Natural killer cell (primary cell): ENCODE measurements at regions not wholly inside any gene's neighbourhood (a gene's known extent, or its start where the extent isn't known, plus 50 kb on each side); places are given as distances from the start of the nearest gene placed in this dataset.

ENCODE experiments used
- ATAC-seq, 3 donors: fragments of 150-1000 bp in 2 of 3; fragments of 200-7000 bp in 1 of 3; cut with Tn5 transposase; 1 replicate in 1 of 3; 2 replicates in 2 of 3; pipeline ENCODE4 v1.10.0; 2021; ENCODE audit warnings: mild to moderate bottlenecking in 2 of 3, moderate library complexity in 2 of 3
- DNase-seq, 2 donors: peaks; one replicate each; pipeline versions ENCODE4 v3.0.0 to v3.0.0-alpha.2; 2013 to 2021; ENCODE audit warnings: mixed read lengths in 1 of 2
- H3K27ac ChIP-seq: one replicate; pipeline ENCODE4 v1.5.1; 2013; ENCODE audit warnings: mild to moderate bottlenecking, low read length
- H3K27me3 ChIP-seq: one replicate; pipeline ENCODE4 v1.6.1; 2013; ENCODE audit warnings: low read length; ENCODE audit not compliant: control insufficient read depth, insufficient read depth
- H3K36me3 ChIP-seq: one replicate; pipeline ENCODE4 v1.6.1; 2013; ENCODE audit warnings: low read length; ENCODE audit not compliant: control insufficient read depth, insufficient read depth
- H3K4me1 ChIP-seq: one replicate; pipeline ENCODE4 v1.6.1; 2013; ENCODE audit warnings: low read length; ENCODE audit not compliant: control insufficient read depth, insufficient read depth
- H3K4me3 ChIP-seq: one replicate; pipeline ENCODE4 v1.5.1; 2013; ENCODE audit warnings: low read length
- H3K9me3 ChIP-seq: one replicate; pipeline ENCODE4 v1.6.1; 2013; ENCODE audit warnings: low read length; ENCODE audit not compliant: control insufficient read depth, insufficient read depth
- H3K27ac Mint-ChIP-seq, 2 donors: one replicate each; pipeline ENCODE4 v1.8.0; 2022; ENCODE audit warnings: mild to moderate bottlenecking in 2 of 2, mixed read lengths in 2 of 2, moderate library complexity in 1 of 2
- H3K27me3 Mint-ChIP-seq, 2 donors: one replicate each; pipeline ENCODE4 v1.8.0; 2022; ENCODE audit warnings: low read depth in 2 of 2, mixed read lengths in 2 of 2
- H3K36me3 Mint-ChIP-seq: one replicate; pipeline ENCODE4 v1.8.0; 2022; ENCODE audit warnings: mixed read lengths
- H3K4me1 Mint-ChIP-seq, 2 donors: one replicate each; pipeline ENCODE4 v1.8.0; 2022; ENCODE audit warnings: mixed read lengths in 2 of 2
- H3K4me3 Mint-ChIP-seq: one replicate; pipeline ENCODE4 v1.8.0; 2022; ENCODE audit warnings: mild to moderate bottlenecking, moderate library complexity, mixed read lengths
- H3K9me3 Mint-ChIP-seq, 2 donors: one replicate each; pipeline ENCODE4 v1.8.0; 2022; ENCODE audit warnings: mixed read lengths in 2 of 2
- WGBS: methylation state at CpG from one replicate; pipeline ENCODE4 v1.1.7; 2013; ENCODE audit warnings: missing lambda C conversion rate; ENCODE audit not compliant: insufficient coverage; 5-methylcytosine and 5-hydroxymethylcytosine counted together
- intact Hi-C: fragments of 100-400 bp; cut with micrococcal nuclease; formaldehyde crosslinking; loops from one replicate; pipeline ENCODE4 v1.14.2; 2022
- TF ChIP-seq, protein P1 (sequence below): fragments of 200-600 bp; IDR thresholded peaks from one replicate; pipeline ENCODE4 v1.8.0; 2022; ENCODE audit warnings: antibody characterized with exemption

DNA sequence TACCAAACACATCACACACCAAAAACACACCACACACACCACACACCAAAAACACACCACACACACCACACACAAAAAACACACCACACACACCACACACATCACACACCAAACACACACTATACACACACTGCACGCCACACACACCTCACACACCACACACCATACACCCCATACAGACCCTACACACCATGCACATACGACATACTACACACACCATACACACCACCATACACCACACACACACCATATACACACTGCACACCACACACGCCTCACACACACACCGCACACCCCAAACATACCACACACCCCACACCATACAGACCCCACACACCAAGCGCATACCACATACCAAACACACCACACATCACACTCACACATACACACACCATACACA lies 226.9 kb upstream of the PKN2 start:
- H3K27ac ChIP-seq, result no peak overlapping the region
- no peaks in the 10 kb centered on the region for H3K36me3 ChIP-seq
- Mint-ChIP-seq H3K9me3 (peaks cover 0 to 4% of the 10 kb centered on the region in 2 donors), H3K36me3 (no peaks in the 10 kb centered on the region), H3K4me1 (no peaks in the 10 kb centered on the region), H3K27ac (no peak overlapping the region), H3K4me3 (no peak overlapping the region), H3K27me3 (peaks cover 5 to 10% of the 10 kb centered on the region in 2 donors)
- DNase-seq (no peak), ATAC-seq (peak in 1 of 3 donors; percentile 39)
- WGBS, result 96% methylated on average over 5 of the region's 5 CpGs
- TF ChIP-seq, protein P1, sequence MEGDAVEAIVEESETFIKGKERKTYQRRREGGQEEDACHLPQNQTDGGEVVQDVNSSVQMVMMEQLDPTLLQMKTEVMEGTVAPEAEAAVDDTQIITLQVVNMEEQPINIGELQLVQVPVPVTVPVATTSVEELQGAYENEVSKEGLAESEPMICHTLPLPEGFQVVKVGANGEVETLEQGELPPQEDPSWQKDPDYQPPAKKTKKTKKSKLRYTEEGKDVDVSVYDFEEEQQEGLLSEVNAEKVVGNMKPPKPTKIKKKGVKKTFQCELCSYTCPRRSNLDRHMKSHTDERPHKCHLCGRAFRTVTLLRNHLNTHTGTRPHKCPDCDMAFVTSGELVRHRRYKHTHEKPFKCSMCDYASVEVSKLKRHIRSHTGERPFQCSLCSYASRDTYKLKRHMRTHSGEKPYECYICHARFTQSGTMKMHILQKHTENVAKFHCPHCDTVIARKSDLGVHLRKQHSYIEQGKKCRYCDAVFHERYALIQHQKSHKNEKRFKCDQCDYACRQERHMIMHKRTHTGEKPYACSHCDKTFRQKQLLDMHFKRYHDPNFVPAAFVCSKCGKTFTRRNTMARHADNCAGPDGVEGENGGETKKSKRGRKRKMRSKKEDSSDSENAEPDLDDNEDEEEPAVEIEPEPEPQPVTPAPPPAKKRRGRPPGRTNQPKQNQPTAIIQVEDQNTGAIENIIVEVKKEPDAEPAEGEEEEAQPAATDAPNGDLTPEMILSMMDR, result no peak
- no peaks in the 10 kb centered on the region for H3K27me3 ChIP-seq
- no peak overlapping the region for H3K4me3 ChIP-seq
- intact Hi-C loops, result no loop called here
- no peaks in the 10 kb centered on the region for H3K4me1 ChIP-seq
- H3K9me3 ChIP-seq, result no peaks in the 10 kb centered on the region

DNA sequence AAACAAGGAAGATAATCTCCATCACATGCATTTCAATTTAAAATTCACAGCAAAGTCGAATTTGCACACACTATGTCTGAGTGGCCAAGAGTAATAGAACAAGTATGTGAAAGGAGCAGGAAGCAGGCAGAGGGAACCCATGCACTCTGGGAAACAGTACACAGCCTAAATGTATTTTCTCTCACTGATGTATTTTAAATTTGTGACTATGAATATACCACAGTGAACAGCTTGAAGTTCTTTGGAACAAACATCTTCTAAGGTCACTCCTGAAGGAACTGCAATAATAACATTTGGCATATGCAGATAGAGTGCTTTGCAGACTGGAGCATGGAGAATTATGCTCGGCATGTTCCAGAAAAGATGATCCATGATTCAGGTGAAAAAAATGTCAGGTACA lies 223.1 kb upstream of the PKN2 start:
- H3K36me3 Mint-ChIP-seq, result no peaks in the 10 kb centered on the region
- Histone ChIP-seq H3K27me3 (no peaks in the 10 kb centered on the region), H3K36me3 (no peaks in the 10 kb centered on the region), H3K27ac (no peak overlapping the region), H3K4me3 (no peak overlapping the region), H3K4me1 (no peaks in the 10 kb centered on the region), H3K9me3 (no peaks in the 10 kb centered on the region)
- no peak for ATAC-seq
- H3K4me1 Mint-ChIP-seq, result no peaks in the 10 kb centered on the region
- DNase-seq, result no peak
- H3K4me3 Mint-ChIP-seq, result no peak overlapping the region
- H3K27ac Mint-ChIP-seq, result no peak overlapping the region
- peaks cover 14 to 18% of the 10 kb centered on the region in 2 donors for H3K27me3 Mint-ChIP-seq
- H3K9me3 Mint-ChIP-seq, result peaks cover 0 to 2% of the 10 kb centered on the region in 2 donors
- TF ChIP-seq, protein P1, result no peak
- 86% methylated on average over 2 of the region's 2 CpGs for WGBS
- intact Hi-C loops, result no loop called here

DNA sequence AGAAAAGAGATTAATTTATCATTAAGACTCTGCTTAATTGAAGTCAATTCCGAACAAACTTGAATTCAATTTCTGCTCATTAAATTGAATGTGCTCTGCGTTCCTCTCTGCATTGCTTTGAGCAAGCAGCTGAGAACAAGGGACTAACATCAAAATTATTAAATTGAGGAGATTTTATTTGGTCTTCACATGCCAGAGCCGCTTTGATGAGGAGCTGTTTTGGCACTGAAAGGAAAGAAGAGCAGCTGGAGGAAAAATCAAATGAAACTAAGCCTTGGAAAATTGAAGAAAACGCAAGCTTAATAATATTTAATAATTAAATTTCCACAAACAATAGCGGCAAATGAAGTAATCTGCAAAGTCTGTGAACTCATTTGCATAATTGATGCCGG lies 222.0 kb upstream of the PKN2 start:
- Histone ChIP-seq H3K27me3 (no peaks in the 10 kb centered on the region), H3K9me3 (no peaks in the 10 kb centered on the region), H3K27ac (no peak overlapping the region), H3K4me3 (no peak overlapping the region), H3K36me3 (no peaks in the 10 kb centered on the region), H3K4me1 (no peaks in the 10 kb centered on the region)
- no peaks in the 10 kb centered on the region for H3K36me3 Mint-ChIP-seq
- H3K4me3 Mint-ChIP-seq, result no peak overlapping the region
- TF ChIP-seq, protein P1, result no peak
- H3K27me3 Mint-ChIP-seq, result peaks cover 14 to 18% of the 10 kb centered on the region in 2 donors
- peaks cover 0 to 2% of the 10 kb centered on the region in 2 donors for H3K9me3 Mint-ChIP-seq
- ATAC-seq, result no peak
- no peaks in the 10 kb centered on the region for H3K4me1 Mint-ChIP-seq
- intact Hi-C loops, result no loop called here
- H3K27ac Mint-ChIP-seq, result no peak overlapping the region
- 51% methylated on average over 5 of the region's 6 CpGs for whole genome bisulfite sequencing
- DNase-seq, result no peak

DNA sequence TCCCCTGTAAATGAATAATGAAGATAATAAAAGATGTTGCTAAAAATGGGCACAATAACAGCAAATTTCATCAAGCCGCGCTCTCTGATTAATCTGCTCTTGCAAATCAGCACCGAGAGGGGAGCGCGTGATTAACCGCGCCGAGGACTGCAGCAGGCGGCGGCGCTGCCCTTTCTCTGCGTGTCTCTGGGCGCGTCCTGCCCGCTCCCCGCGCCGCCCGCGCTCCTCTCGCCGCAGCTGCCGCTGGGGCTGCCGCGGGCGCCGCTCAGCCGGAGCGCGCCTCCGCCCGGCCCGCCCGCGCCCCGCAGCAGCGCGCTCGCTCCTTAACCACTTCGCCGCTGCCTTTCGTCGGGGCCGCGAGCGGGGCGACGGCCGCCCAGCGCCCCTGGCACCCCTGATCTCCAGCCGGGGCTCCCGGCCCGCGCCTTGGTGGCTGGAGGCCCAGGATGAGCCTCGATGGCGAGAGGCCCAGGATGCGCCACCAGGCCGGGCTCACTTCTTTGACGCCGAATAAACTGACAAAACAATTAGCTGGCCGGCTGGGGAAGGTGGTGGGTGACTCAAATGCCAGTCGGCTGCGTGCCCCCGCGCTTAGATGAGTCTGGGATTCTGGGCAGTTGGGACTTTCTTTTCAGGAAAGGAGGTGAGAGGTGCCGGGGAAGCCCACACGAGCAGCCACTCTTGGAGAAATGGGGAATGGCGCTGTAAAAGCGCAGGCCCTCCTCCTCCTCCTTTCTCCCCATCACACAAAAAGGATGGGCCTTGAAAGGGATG lies 221.4 kb upstream of the PKN2 start:
- H3K27me3 Mint-ChIP-seq, result peaks cover 14 to 18% of the 10 kb centered on the region in 2 donors
- intact Hi-C loops, result no loop called here
- H3K27ac Mint-ChIP-seq, result no peak overlapping the region
- Histone ChIP-seq H3K36me3 (no peaks in the 10 kb centered on the region), H3K4me3 (no peak overlapping the region), H3K9me3 (no peaks in the 10 kb centered on the region), H3K27me3 (no peaks in the 10 kb centered on the region), H3K4me1 (no peaks in the 10 kb centered on the region), H3K27ac (no peak overlapping the region)
- WGBS, result 7% methylated on average over 66 of the region's 69 CpGs
- peaks cover 0 to 2% of the 10 kb centered on the region in 2 donors for H3K9me3 Mint-ChIP-seq
- no peaks in the 10 kb centered on the region for H3K4me1 Mint-ChIP-seq
- no peaks in the 10 kb centered on the region for H3K36me3 Mint-ChIP-seq
- no peak for DNase-seq
- TF ChIP-seq, protein P1, result no peak
- no peak overlapping the region for H3K4me3 Mint-ChIP-seq
- ATAC-seq, result no peak
